Activated CD4-positive, alpha-beta T cell treated with anti-CD3 and anti-CD28 coated beads for 24 hours (primary cell): ENCODE measurements at regions not wholly inside any gene's neighbourhood (a gene's known extent, or its start where the extent isn't known, plus 50 kb on each side); places are given as distances from the start of the nearest gene placed in this dataset.
A peak's percentile ranks its signal among the peaks of the same experiment; 100 is the strongest.

Experiments
- DNase-seq, 2 donors: peaks; one replicate each; pipeline ENCODE4 v3.0.0-alpha.2; 2020; ENCODE audit warnings: low read depth in 2 of 2

GRCh38 chr6:14731611-14732010 lies 514.3 kb upstream of the JARID2 start:
- DNase-seq: no peak

DNA sequence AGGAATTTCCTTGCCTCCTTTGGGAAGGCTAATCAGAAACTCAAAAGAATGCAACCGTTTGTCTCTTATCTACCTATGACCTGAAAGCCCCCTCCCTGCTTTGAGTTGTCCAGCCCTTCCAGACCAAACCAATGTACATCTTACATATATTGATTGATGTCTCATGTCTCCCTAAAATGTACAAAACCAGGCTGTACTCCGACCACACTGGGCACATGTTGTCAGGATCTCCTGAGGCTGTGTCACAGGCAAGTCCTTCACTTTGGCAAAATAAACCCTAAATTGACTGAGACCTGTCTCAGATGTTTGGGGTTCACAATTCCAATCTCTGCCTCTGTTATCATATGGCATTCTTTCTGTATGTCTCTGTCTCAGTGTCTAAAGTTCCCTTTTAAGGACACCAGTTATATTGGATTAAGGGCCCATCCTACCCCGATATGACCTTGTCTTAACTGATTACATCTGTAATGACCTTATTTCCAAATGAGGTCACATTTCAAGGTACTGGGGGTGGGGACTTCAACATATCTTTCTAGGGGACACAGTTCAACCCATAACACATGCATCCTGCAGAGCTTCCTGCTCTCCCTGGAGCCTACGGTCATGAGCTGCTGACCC lies 513.5 kb upstream of the JARID2 start:
- no peak for DNase-seq

- peak in 1 of 2 donors; percentile 40 for DNase-seq
These were observed 512.8 kb upstream of the JARID2 start for GRCh38 chr6:14732844-14733757.

GRCh38 chr6:14734052-14734415 lies 511.8 kb upstream of the JARID2 start:
- DNase-seq: no peak

- DNase-seq: no peak
These were observed 511.2 kb upstream of the JARID2 start for GRCh38 chr6:14734416-14735340.

- no peak for DNase-seq
These were observed 509.8 kb upstream of the JARID2 start for GRCh38 chr6:14735956-14736486.

DNA sequence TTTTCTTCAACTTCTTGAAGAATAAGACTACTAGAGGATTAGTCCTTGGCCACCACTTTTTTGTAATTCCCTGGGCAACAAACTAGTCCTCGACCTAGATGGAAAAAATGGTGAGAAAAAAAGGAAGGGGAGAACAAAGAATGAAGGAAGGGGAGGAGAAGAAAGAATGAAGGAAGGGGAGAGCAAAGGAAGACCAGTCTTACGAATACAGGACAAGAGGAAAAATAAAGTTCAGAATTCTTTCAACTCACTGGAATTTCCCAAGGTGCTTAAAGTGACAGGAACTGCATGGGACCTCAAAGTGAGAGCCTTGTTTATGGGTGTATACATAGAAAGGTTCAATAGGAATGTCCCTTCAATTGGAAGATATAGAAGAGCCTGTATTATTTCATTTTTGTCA lies 509.3 kb upstream of the JARID2 start:
- DNase-seq: no peak

DNA sequence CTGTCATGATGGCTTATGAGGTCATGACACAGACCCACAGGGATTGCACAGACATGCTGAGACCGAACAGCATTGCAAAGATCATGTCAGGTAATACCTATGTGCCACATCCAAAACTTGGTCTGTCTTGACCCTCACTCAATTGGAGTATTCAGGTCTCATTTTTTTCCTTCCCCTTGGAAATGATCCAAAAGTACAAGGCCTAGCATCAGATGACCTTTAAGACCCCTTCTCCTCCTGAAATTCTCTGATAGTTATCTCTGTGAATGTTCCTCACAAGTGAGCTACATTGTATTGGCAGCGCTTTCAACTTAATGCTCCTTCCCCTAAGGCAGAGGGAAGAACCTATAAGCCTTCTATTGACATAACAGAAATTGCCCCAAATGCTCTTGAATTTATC lies 507.4 kb upstream of the JARID2 start:
- DNase-seq: no peak

DNA sequence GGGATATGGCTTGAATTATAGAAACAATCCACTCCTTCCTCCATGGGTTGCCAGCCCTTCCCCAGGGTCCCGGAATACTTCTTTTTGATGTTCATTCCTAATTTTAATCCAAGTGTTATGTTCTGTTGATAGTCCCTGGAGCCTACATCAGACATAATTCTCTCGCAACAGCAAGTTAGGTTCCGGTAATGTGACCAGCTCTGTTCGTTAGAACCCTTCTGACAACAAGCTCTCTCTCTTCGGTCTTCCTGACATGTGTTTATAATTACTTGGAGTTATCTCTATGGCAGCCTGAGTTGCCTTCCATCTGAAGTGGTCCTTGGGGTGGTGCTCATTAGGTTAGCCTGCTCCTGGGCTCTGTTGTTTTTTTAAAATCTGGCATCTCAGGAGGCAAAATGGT lies 506.9 kb upstream of the JARID2 start:
- DNase-seq: no peak

DNA sequence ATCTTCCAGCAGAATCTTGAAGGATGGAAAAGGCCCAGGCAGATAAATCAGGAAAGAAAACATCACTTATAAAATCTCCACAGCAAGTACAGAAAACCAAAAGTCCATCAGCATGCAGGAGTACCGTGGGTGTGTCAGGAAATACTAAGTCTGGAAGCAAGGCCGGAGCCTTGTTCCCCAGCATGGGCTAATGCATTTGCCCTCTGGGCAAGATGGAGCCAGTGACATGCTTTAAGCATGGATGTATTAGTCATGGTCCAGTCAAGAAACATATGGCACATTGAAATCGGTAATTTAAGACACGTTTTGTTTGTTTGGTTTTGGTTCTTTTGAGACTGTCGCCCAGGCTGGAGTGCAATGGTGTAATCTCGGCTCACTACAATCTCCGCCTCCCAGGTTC lies 506.0 kb upstream of the JARID2 start:
- DNase-seq: no peak

- DNase-seq: no peak
These were observed 503.7 kb upstream of the JARID2 start for GRCh38 chr6:14742171-14742570.

- DNase-seq: no peak
These were observed 503.2 kb upstream of the JARID2 start for GRCh38 chr6:14742680-14743079.

- DNase-seq: no peak
These were observed 502.8 kb upstream of the JARID2 start for GRCh38 chr6:14743144-14743473.

- DNase-seq: peak; percentile 72 to 76
These were observed 502.2 kb upstream of the JARID2 start for GRCh38 chr6:14743474-14744211.

DNA sequence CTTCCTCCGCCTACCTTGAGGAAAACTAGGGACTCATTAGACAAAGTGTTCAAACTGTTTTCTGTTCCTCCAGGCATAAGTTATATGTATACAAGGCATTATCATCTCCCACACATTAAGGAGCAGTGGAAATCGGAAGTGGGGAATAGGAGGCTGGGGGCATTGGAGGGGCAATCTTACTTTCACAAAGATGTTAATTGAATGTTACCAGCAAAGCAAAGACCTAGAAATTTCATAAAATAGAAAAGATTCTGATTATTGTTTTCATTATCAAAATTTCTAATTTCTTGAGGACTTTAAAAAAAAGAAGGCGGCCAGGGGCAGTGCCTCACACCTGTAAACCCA lies 501.7 kb upstream of the JARID2 start:
- no peak for DNase-seq

DNA sequence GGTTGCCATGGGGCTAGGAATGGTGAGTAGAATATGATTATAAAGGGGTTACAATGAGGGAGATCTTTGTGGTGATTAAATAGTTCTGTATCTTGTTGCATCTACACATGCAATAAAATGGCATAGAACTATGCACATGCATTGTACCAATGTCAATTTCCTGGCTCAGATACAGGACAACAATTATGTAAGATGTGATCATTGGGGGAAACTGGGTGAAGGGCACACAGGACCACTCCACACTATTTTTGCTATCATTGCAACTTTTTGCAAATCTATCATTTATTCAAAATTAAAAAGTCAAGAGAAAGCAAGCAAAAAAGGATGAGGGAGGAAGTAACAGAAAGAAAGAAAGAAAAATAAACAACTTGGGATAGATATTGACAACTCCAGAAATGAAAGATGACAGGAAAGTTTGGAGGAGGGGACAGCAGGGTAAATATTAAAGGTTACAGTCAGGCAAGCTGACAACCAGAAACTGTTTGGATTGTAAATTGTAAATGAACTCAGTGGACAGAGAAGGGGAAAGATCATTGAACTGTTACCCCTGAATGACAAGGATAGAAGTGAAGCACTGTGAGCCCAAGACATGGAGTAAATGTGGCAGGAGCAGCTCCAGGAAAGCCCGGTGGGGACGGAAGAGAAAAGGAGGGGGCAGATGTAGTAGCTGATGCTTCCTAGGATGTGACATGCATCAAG lies 499.6 kb upstream of the JARID2 start:
- no peak for DNase-seq

DNA sequence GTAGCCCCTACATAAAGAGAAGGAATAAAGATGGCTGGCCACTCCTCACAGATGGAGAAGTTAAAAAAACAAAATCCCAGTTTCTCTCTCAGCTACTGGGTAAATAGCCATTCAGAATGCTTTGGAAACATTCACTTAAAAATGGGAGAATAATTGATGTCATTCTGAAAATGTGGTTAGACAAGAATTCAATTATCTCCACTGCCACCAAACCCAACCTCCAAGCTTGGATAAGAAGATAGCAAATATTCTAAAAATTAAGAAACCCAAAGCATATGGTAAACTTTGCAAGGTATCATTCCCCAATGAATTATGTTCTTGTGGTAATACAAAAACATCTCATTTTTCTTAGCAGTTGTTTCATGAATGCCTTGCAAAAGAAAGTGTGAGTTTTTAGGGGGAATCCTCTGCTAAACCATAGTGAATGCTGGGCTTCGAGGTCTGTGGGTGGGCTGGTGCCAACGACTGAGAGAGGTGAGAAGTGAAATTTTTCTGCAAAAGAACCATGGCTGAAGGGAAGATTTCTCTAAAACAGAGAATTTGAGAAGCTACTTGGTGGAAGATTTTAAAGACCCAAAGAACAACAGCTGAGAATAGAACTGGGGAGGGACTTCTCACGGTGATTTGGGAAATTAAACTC lies 497.9 kb upstream of the JARID2 start:
- DNase-seq: no peak

DNA sequence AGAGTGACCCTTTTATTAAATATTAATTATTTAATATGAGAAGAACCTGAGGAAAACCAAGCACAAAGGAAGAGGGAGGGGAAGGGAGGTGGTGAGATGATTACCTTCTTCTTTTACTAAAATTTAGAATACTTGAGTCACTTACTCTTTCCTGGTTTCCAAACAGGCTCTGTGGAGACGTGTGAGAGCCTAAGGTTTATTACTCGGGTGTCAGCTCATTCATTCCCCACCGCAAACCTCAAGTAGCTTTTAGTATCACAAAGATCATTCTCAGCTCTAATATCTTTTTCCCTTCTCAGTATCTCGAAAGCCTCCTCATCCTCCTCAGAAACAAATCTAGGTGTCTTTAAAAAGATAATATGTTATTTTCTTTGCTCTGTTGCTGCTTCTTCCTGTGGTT lies 497.2 kb upstream of the JARID2 start:
- DNase-seq: no peak

DNA sequence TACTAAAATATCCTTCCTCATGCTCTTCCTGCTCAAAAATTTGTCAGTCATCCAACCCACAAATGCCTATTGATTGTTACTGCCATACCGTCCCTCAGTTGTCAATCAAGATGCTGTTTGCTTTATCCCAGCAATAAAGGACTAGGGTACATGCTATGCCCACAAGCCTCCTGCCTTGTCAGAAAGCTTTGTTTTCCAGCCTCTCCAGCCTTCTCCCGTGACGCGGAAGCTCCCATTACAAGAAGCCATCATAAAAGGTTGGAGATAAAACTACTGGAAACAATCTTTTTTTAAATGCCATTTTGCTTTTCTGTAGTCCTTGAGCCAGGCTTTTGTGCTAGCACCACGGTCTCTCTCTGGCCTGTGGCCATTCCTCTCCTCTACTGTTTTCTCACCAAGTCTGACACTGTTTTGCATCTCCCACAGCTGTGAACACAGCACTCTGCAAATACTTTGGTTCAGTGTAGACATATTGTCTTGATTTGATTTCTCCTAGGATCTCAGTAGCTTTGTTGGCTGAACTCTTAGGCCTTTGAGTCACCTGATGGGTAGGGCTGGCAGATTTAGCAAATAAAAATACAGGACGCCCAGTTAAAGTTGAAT lies 495.7 kb upstream of the JARID2 start:
- DNase-seq: no peak

GRCh38 chr6:14751645-14752175 lies 494.2 kb upstream of the JARID2 start:
- no peak for DNase-seq
